GM23248 (cell line): ENCODE measurements at regions not wholly inside any gene's neighbourhood (a gene's known extent, or its start where the extent isn't known, plus 50 kb on each side); places are given as distances from the start of the nearest gene placed in this dataset.

Experiments
- DNase-seq: peaks from one replicate; pipeline ENCODE4 v3.0.0-alpha.2; 2015
- H2AFZ ChIP-seq: fragments of 200-600 bp; sonication (generic); 2 replicates; pipeline ENCODE4 v1.6.1; 2016; ENCODE audit warnings: antibody characterized with exemption
- H3F3A ChIP-seq: fragments of 200-600 bp; sonication (generic); 2 replicates; pipeline ENCODE4 v1.6.1; 2016; ENCODE audit warnings: mild to moderate bottlenecking, antibody characterized with exemption, mixed run types; ENCODE audit not compliant: insufficient read depth
- H3K27ac ChIP-seq: fragments of 200-600 bp; sonication (generic); 2 replicates; pipeline ENCODE4 v1.5.1; 2016; ENCODE audit warnings: mild to moderate bottlenecking
- H3K27me3 ChIP-seq: fragments of 200-600 bp; sonication (generic); replicated peaks from 2 replicates; pipeline ENCODE4 v1.6.1; 2016; ENCODE audit warnings: mild to moderate bottlenecking; ENCODE audit not compliant: insufficient read depth
- H3K36me3 ChIP-seq: fragments of 200-600 bp; sonication (generic); 2 replicates; pipeline ENCODE4 v1.6.1; 2016; ENCODE audit warnings: low read depth, mild to moderate bottlenecking
- H3K4me1 ChIP-seq: fragments of 200-600 bp; sonication (generic); 2 replicates; pipeline ENCODE4 v1.6.1; 2016; ENCODE audit warnings: mild to moderate bottlenecking; ENCODE audit not compliant: insufficient read depth
- H3K4me2 ChIP-seq: fragments of 200-600 bp; sonication (generic); one replicate; pipeline ENCODE4 v1.6.1; 2016; ENCODE audit warnings: mild to moderate bottlenecking; ENCODE audit not compliant: unreplicated experiment
- H3K4me3 ChIP-seq: fragments of 200-600 bp; sonication (generic); 2 replicates; pipeline ENCODE4 v1.5.1; 2016; ENCODE audit warnings: mild to moderate bottlenecking
- H3K79me2 ChIP-seq: fragments of 200-600 bp; sonication (generic); 2 replicates; pipeline ENCODE4 v1.6.1; 2016; ENCODE audit warnings: mild to moderate bottlenecking; ENCODE audit not compliant: insufficient read depth
- H3K9ac ChIP-seq: fragments of 200-600 bp; sonication (generic); 2 replicates; pipeline ENCODE4 v1.6.1; 2016; ENCODE audit warnings: mild to moderate bottlenecking
- H3K9me2 ChIP-seq: fragments of 200-600 bp; sonication (generic); 2 replicates; pipeline ENCODE4 v1.6.1; 2016; ENCODE audit warnings: mixed run types, mild to moderate bottlenecking, moderate library complexity; ENCODE audit not compliant: insufficient read depth
- H3K9me3 ChIP-seq: fragments of 200-600 bp; sonication (generic); one replicate; pipeline ENCODE4 v1.6.1; 2017; ENCODE audit warnings: low read depth
- H4K20me1 ChIP-seq: fragments of 200-600 bp; sonication (generic); 2 replicates; pipeline ENCODE4 v1.6.0; 2016; ENCODE audit not compliant: insufficient read depth
- EZH2 ChIP-seq: fragments of 200-600 bp; sonication (generic); IDR thresholded peaks from 2 replicates; pipeline ENCODE4 v1.6.1; 2018; ENCODE audit warnings: antibody characterized with exemption, mild to moderate bottlenecking; ENCODE audit not compliant: insufficient read depth, poor library complexity, severe bottlenecking
- EZH2phosphoT487 ChIP-seq: fragments of 200-600 bp; sonication (generic); IDR thresholded peaks from 2 replicates; pipeline ENCODE4 v1.6.1; 2018; ENCODE audit warnings: antibody characterized with exemption, moderate library complexity, mild to moderate bottlenecking, low read depth; ENCODE audit not compliant: insufficient read depth
- WGBS, 2 experiments: methylation state at CpG; one replicate each; pipeline ENCODE4 v1.1.6; 2015 to 2017; ENCODE audit warnings: low lambda C conversion rate in 2 of 2, low coverage in 1 of 2; ENCODE audit errors: missing lambda C conversion rate in 2 of 2; 5-methylcytosine and 5-hydroxymethylcytosine counted together
- in situ Hi-C: fragments of 300-500 bp; cut with MboI; formaldehyde crosslinking; loops from 2 replicates; pipeline ENCODE4 v1.15.0; 2020

DNA sequence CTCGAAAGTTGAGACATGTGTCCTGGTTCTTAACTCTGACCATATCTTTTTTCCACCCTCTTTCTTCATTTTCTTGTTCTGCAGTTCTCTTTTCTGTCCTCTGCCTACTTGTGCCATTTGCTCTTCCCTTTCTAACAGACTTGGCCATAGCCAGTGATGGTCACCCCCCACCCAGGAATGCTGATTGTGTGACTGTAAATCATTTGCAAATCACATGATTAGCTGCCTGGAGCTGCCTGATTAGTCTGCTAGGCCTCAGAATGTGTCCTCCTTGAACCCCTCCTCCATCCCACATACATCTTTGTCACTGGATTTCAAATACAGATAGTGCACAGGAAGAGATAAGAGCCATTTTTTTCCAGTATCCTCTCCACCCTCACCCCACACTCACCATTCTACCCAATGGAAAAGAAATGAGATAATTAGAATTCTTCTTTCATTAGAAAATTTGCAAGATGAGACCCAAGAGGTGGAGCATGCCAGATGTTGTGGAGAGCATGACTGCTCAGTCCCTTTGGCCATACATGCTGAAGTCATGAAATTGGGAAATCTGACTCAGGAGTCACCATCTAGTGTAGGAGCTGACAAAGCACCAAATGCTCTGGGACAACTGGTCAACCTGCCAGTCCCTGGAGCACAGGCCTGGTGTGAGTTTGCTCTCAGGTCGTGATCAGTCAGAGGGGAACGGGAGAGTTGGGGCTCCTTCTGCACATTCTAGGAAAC lies 538.2 kb downstream of the CCDC171 start:
- Histone ChIP-seq H2AFZ (no peak overlapping the region), H3K27me3 (no peaks in the 10 kb centered on the region), H3K9me3 (no peaks in the 10 kb centered on the region), H3F3A (no peaks in the 10 kb centered on the region), H4K20me1 (no peaks in the 10 kb centered on the region), H3K79me2 (no peaks in the 10 kb centered on the region), H3K9ac (no peak overlapping the region), H3K4me3 (no peak overlapping the region), H3K36me3 (no peaks in the 10 kb centered on the region), H3K9me2 (no peaks in the 10 kb centered on the region), H3K4me2 (no peak overlapping the region), H3K4me1 (no peaks in the 10 kb centered on the region), H3K27ac (no peak overlapping the region)
- DNase-seq = peak; percentile 38
- in situ Hi-C loops = no loop called here
- 80 to 88% methylated on average over 3 of the region's 3 CpGs for WGBS, 2 experiments
- TF ChIP-seq EZH2phosphoT487 (no peak), EZH2 (no peak)

DNA sequence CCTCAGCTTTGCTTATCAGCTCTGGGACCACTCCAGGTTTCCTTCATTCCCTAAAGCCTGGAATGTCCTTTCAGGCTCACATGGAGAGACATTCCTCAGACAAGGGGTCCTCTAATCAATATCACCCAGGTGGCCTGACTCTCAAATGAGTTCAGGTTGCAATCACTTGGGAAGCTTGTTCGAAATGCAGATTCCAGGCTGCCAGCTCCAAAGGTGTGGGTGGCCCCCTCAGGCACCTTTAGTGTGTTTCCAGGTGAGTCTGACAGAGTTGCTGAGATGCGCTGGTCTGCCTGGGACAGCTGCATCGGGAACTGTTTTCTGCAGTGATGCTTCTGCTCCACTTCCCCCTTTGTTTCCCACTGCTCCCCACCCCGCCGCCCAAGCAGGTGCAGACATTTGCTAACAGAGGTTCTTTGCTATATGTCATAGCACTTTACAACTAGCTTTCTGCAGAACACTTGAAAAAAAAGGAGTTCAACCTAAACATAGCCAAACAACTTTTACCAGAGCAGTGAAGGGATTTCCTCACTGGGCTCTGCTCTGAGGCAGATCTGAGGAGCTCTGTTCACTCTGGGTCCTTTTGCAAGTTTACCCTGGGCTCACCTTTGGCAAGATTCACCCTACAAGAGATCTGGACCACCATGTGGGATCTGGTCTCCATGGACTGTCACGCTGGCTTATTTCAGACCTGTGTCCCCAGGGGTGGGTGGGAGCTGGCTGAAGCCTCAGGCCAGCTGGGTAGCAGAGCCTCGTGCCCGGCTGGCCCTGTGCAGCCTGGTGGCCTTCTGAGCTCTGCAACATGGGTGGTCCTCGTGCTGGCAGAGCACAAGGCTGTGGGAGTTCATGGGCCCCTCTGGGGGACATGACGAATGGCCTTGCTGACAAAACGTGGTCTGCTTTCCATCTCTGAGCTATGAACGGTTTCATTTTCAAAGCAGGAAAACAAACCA lies 539.6 kb downstream of the CCDC171 start:
- Histone ChIP-seq H4K20me1 (no peaks in the 10 kb centered on the region), H3K9me3 (no peaks in the 10 kb centered on the region), H3K27me3 (no peaks in the 10 kb centered on the region), H3K4me1 (no peaks in the 10 kb centered on the region), H3K36me3 (no peaks in the 10 kb centered on the region), H3K4me3 (no peak overlapping the region), H3K9ac (no peak overlapping the region), H2AFZ (peak overlapping the region; percentile 46), H3K9me2 (no peaks in the 10 kb centered on the region), H3K4me2 (no peak overlapping the region), H3K79me2 (no peaks in the 10 kb centered on the region), H3K27ac (no peak overlapping the region), H3F3A (no peaks in the 10 kb centered on the region)
- in situ Hi-C loops = no loop called here
- no peak for DNase-seq
- 51 to 59% methylated on average over 12 of the region's 12 CpGs for WGBS, 2 experiments
- TF ChIP-seq EZH2 (no peak), EZH2phosphoT487 (no peak)

DNA sequence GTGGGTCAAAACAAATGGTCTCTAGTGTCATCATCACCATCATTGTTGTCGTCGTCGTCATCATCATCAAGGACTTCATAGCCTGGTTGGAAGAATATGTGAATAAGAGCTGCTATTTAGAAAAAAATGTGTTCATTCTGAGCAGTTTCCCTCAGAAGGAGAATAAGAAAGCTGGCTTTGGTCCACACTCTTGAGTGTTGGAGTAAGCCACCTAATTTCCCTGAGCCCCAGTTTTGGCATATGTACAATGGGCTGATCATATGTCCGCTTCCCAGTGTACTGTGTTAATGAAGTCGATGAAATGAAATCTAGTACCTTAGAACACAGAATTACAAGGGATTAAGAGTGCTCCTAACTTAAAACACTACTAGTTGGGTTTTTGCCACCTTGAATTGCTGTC lies 545.5 kb downstream of the CCDC171 start:
- Histone ChIP-seq H2AFZ (no peak overlapping the region), H3K9me3 (no peaks in the 10 kb centered on the region), H3K4me3 (no peak overlapping the region), H3K4me2 (no peak overlapping the region), H3K4me1 (no peaks in the 10 kb centered on the region), H4K20me1 (no peaks in the 10 kb centered on the region), H3K36me3 (no peaks in the 10 kb centered on the region), H3K9me2 (no peaks in the 10 kb centered on the region), H3K27me3 (no peaks in the 10 kb centered on the region), H3K27ac (no peak overlapping the region), H3K9ac (no peak overlapping the region), H3F3A (no peaks in the 10 kb centered on the region), H3K79me2 (no peaks in the 10 kb centered on the region)
- DNase-seq = no peak
- in situ Hi-C loops = no loop called here
- no peak for TF ChIP-seq EZH2phosphoT487
- TF ChIP-seq EZH2 = no peak
- WGBS, 2 experiments = 84 to 89% methylated on average over 5 of the region's 5 CpGs

DNA sequence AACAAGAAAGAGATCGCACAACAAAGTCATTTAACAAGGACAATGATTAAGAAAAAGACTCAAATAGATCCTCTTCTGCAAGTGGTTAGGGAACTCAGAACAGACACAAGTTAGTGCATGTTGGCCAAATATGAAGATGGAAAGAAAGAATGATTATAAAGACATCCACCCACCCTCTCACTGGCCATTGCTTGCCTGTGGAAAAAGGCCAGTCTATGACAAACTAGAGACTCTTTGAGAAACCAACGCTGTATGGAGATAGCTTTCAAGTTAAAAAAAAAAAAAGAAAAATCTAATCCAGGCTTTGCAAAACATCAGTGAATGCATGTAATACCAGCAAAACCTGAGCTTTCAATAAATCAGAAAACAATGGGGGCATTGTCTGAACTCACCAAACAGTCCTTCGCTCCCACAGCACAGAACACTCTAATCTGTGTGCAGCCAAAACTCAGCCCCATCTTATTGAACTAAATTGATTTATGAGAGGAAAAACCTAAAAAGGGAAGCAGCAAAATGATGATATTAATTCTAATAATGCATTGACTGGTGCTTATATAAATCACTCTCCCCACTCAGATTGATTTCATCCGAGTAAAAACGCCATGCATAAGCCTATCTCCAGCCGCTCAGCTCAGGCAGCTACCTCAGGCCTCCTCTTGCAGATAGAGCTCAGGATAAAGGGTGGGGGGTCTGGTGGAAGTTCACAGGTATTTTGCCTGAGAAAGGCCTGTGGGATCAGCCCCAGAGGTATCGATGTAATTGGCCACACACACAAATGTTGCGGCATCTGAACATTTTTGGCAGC lies 547.1 kb downstream of the CCDC171 start:
- Histone ChIP-seq H3K4me1 (no peaks in the 10 kb centered on the region), H3K4me3 (no peak overlapping the region), H3K9me2 (no peaks in the 10 kb centered on the region), H4K20me1 (no peaks in the 10 kb centered on the region), H3K27ac (no peak overlapping the region), H3K4me2 (no peak overlapping the region), H3F3A (no peaks in the 10 kb centered on the region), H3K9me3 (no peaks in the 10 kb centered on the region), H2AFZ (no peak overlapping the region), H3K27me3 (no peaks in the 10 kb centered on the region), H3K9ac (no peak overlapping the region), H3K36me3 (no peaks in the 10 kb centered on the region), H3K79me2 (no peaks in the 10 kb centered on the region)
- 87 to 89% methylated on average over 8 of the region's 8 CpGs for WGBS, 2 experiments
- no peak for DNase-seq
- in situ Hi-C loops = no loop called here
- TF ChIP-seq EZH2phosphoT487 (no peak), EZH2 (no peak)
